HG03442 (cell line): ENCODE measurements at regions not wholly inside any gene's neighbourhood (a gene's known extent, or its start where the extent isn't known, plus 50 kb on each side); places are given as distances from the start of the nearest gene placed in this dataset.
"Not testable (repeated sequence)": the region's sequence is repeated elsewhere in the genome, so short reads cannot be mapped to it uniquely, and the experiment has no call there.

Experiments
- ATAC-seq: cut with Tn5 transposase; IDR thresholded peaks from one replicate; pipeline ENCODE4 v1.9.1; 2021; ENCODE audit warnings: mild to moderate bottlenecking, moderate library complexity; ENCODE audit not compliant: unreplicated experiment

- no peak for ATAC-seq
These were observed 146.8 kb downstream of the TPRA1 start for GRCh38 chr3:127443581-127444375.

- ATAC-seq, result no peak
These were observed 148.0 kb downstream of the TPRA1 start for GRCh38 chr3:127442506-127442905.

- no peak for ATAC-seq
These were observed 148.8 kb downstream of the TPRA1 start for GRCh38 chr3:127441764-127442163.

- ATAC-seq, result no peak
These were observed 150.1 kb downstream of the TPRA1 start for GRCh38 chr3:127440384-127440783.

- ATAC-seq, result no peak
These were observed 150.9 kb downstream of the TPRA1 start for GRCh38 chr3:127439621-127440020.

GRCh38 chr3:127438951-127439350 is 151.1 kb upstream of the PRR20G start:
- ATAC-seq, result no peak

GRCh38 chr3:127438371-127438770 is 150.5 kb upstream of the PRR20G start:
- no peak for ATAC-seq

- ATAC-seq, result not testable (repeated sequence)
These were observed 147.5 kb upstream of the PRR20G start for GRCh38 chr3:127435299-127435698.

- ATAC-seq, result no peak
These were observed 143.2 kb upstream of the PRR20G start for GRCh38 chr3:127431066-127431465.

GRCh38 chr3:127428344-127428997 is 140.6 kb upstream of the PRR20G start:
- no peak for ATAC-seq

GRCh38 chr3:127427666-127428065 is 139.8 kb upstream of the PRR20G start:
- no peak for ATAC-seq

- no peak for ATAC-seq
These were observed 139.3 kb upstream of the PRR20G start for GRCh38 chr3:127427156-127427555.

GRCh38 chr3:127426444-127427153 is 138.8 kb upstream of the PRR20G start:
- ATAC-seq, result no peak

- no peak for ATAC-seq
These were observed 137.9 kb upstream of the PRR20G start for GRCh38 chr3:127425505-127426443.

- ATAC-seq, result no peak
These were observed 137.1 kb upstream of the PRR20G start for GRCh38 chr3:127424766-127425504.

GRCh38 chr3:127423856-127424765 is 136.3 kb upstream of the PRR20G start:
- no peak for ATAC-seq

- no peak for ATAC-seq
These were observed 135.0 kb upstream of the PRR20G start for GRCh38 chr3:127422663-127423375.

GRCh38 chr3:127421943-127422662 is 134.3 kb upstream of the PRR20G start:
- ATAC-seq, result no peak
